ENCODE measurements at regions not wholly inside any gene's neighbourhood (a gene's known extent, or its start where the extent isn't known, plus 50 kb on each side); places are given as distances from the start of the nearest gene placed in this dataset.

DNA sequence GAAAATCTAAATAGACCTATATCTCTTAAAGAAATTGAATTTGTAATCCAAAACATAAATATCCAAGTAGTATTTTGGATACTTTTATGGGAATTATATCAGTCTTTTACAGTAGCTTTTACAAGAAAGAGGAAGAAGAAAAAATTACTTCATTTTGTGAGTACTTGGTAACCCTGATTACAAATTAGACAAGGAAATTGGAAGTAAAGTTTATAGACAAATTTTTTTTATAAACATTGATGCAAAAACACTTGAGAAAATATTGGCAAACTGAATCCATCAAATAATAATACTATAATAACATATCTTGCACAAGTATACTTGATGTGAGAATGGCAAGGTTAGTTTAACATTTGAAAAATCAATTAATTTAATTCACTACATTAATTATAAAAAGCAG is 954.1 kb upstream of the MIR17HG start:
- TF ChIP-seq POLR2A (IDR thresholded peaks at IDR 0.05; ENCODE audit: low read length) = no peak
- TF ChIP-seq, protein P1, sequence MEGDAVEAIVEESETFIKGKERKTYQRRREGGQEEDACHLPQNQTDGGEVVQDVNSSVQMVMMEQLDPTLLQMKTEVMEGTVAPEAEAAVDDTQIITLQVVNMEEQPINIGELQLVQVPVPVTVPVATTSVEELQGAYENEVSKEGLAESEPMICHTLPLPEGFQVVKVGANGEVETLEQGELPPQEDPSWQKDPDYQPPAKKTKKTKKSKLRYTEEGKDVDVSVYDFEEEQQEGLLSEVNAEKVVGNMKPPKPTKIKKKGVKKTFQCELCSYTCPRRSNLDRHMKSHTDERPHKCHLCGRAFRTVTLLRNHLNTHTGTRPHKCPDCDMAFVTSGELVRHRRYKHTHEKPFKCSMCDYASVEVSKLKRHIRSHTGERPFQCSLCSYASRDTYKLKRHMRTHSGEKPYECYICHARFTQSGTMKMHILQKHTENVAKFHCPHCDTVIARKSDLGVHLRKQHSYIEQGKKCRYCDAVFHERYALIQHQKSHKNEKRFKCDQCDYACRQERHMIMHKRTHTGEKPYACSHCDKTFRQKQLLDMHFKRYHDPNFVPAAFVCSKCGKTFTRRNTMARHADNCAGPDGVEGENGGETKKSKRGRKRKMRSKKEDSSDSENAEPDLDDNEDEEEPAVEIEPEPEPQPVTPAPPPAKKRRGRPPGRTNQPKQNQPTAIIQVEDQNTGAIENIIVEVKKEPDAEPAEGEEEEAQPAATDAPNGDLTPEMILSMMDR (IDR thresholded peaks at IDR 0.05) = no peak
- no peak for TF ChIP-seq ZFP36 (IDR thresholded peaks at IDR 0.05; ENCODE audit: borderline replicate concordance, partially characterized antibody)
